AG04450 (cell line): ENCODE measurements at regions not wholly inside any gene's neighbourhood (a gene's known extent, or its start where the extent isn't known, plus 50 kb on each side); places are given as distances from the start of the nearest gene placed in this dataset.

Source experiments
- CTCF ChIA-PET: fragments of 300-600, 350-600 bp; formaldehyde crosslinking; extraction: SDS; loops from one replicate; lab custom pipeline; 2022; ENCODE audit warnings: antibody characterized with exemption, inconsistent platforms; lab: Charles Lee
- POLR2A ChIA-PET: fragments of 350-600 bp; formaldehyde crosslinking; extraction: SDS; loops from one replicate; lab custom pipeline; 2021; ENCODE audit warnings: antibody characterized with exemption, inconsistent platforms; lab: Yijun Ruan, JAX
- DNase-seq: peaks from one replicate; pipeline ENCODE4 v3.0.0-alpha.2; 2011; ENCODE audit warnings: low read depth, low spot score
- H3K27ac ChIP-seq: one replicate; pipeline ENCODE4 v1.5.1; 2012; ENCODE audit warnings: low read depth, low read length, control low read depth
- H3K27me3 ChIP-seq: one replicate; pipeline ENCODE4 v1.6.0; 2012; ENCODE audit warnings: low read length; ENCODE audit not compliant: control insufficient read depth, insufficient read depth
- H3K4me3 ChIP-seq: 2 replicates; pipeline ENCODE4 v1.5.1; 2011; ENCODE audit warnings: mild to moderate bottlenecking, low read depth, low read length, control low read depth
- H3K9me3 ChIP-seq: 2 replicates; pipeline ENCODE4 v1.5.1; 2012; ENCODE audit warnings: low read length; ENCODE audit not compliant: control insufficient read depth, insufficient read depth
- CTCF ChIP-seq: IDR thresholded peaks from 2 replicates; pipeline ENCODE4 v1.5.1; 2011; ENCODE audit warnings: low read depth, low read length, control low read depth, inconsistent platforms

DNA sequence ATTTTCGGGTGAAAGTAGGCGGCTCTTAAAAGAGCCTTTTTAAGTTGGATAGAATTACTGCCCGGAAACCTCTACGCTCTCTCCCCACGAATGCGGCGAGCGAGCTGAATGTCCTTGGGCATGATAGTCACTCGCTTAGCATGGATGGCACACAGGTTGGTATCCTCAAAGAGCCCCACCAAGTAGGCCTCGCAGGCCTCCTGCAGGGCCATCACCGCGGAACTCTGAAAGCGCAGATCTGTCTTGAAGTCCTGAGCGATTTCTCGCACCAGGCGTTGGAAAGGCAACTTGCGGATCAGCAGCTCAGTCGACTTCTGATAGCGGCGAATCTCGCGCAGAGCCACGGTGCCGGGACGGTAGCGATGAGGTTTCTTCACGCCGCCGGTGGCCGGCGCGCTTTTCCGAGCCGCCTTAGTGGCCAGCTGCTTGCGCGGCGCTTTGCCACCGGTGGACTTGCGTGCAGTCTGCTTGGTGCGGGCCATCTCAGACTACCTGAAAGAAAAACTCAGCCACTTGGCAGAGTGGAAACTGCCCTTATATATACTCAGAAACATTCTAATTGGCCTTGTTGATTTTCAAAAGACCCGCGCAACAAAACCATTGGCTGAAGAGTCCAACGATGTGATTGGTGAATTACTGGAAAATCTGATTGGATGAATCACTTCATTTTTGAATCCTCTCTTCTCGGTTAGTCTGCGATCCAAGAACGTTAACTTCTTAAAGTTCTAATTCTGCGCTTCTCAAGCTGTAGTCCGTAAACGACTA, 93.9 kb upstream of the BTN3A2 start:
- CTCF ChIA-PET = interaction anchor here (1.5 to 2.4 kb wide), 2 partner anchors 14 to 20 kb away, joined by 4 to 12 read pairs; a partner anchor contains a TSS
- Histone ChIP-seq H3K27me3 (no peaks in the 10 kb centered on the region), H3K27ac (peak overlapping the region; percentile 68), H3K4me3 (peak overlapping the region; percentile 65), H3K9me3 (no peaks in the 10 kb centered on the region)
- POLR2A ChIA-PET = interaction anchor here (0.6 to 6.4 kb wide), 12 partner anchors 9 to 856 kb away, joined by 3 to 69 read pairs (median 4); a partner anchor contains a TSS
- no peak for TF ChIP-seq CTCF
- DNase-seq = no peak

- ChIA-PET CTCF (interaction anchor here (2.4 kb wide), 1 partner anchor 20 kb away, joined by 12 read pairs; a partner anchor contains a TSS), POLR2A (interaction anchor here (0.6 to 6.4 kb wide), 9 partner anchors 13 to 240 kb away, joined by 3 to 69 read pairs (median 12); a partner anchor contains a TSS)
- peak overlapping the region; percentile 65 for H3K4me3 ChIP-seq
- H3K27ac ChIP-seq = peak overlapping the region; percentile 84
- no peak for DNase-seq
- H3K27me3 ChIP-seq = no peaks in the 10 kb centered on the region
- no peak for TF ChIP-seq CTCF
- H3K9me3 ChIP-seq = no peaks in the 10 kb centered on the region
Measured at GRCh38 chr6:26271668-26272024, 93.4 kb upstream of the BTN3A2 start.

GRCh38 chr6:26272171-26272637, 92.8 kb upstream of the BTN3A2 start:
- no peak for DNase-seq
- CTCF ChIA-PET = interaction anchor here (0.7 to 1.5 kb wide), 6 partner anchors 20 to 1547 kb away, joined by 3 to 5 read pairs (median 3); a partner anchor contains a TSS
- POLR2A ChIA-PET = interaction anchor here (0.6 to 6.4 kb wide), 27 partner anchors 12 to 1621 kb away, joined by 3 to 69 read pairs (median 6); partner anchors contain the start of gene HMGN4
- Histone ChIP-seq H3K27ac (peak overlapping the region; percentile 84), H3K9me3 (no peaks in the 10 kb centered on the region), H3K4me3 (peak overlapping the region; percentile 65), H3K27me3 (no peaks in the 10 kb centered on the region)
- TF ChIP-seq CTCF = no peak

- peak overlapping the region; percentile 97 for H3K27ac ChIP-seq
- no peak for TF ChIP-seq CTCF
- ChIA-PET CTCF (interaction anchor here (0.6 to 1.6 kb wide), 7 partner anchors 10 to 322 kb away, joined by 3 to 10 read pairs (median 4); a partner anchor contains a TSS), POLR2A (interaction anchor here (0.6 to 6.4 kb wide), 15 partner anchors 10 to 1594 kb away, joined by 3 to 69 read pairs (median 9); partner anchors contain the start of gene HMGN4)
- no peaks in the 10 kb centered on the region for H3K27me3 ChIP-seq
- peak overlapping the region; percentile 66 for H3K4me3 ChIP-seq
- no peaks in the 10 kb centered on the region for H3K9me3 ChIP-seq
- DNase-seq = no peak
Measured at GRCh38 chr6:26273673-26274588, 91.1 kb upstream of the BTN3A2 start.
